Neural progenitor cell (in vitro differentiated cells): ENCODE measurements at regions not wholly inside any gene's neighbourhood (a gene's known extent, or its start where the extent isn't known, plus 50 kb on each side); places are given as distances from the start of the nearest gene placed in this dataset.

Experiments
- DNase-seq: peaks from one replicate; pipeline ENCODE4 v3.0.0-alpha.2; 2016; ENCODE audit warnings: low spot score
- H2AFZ ChIP-seq: fragments of 200-600 bp; sonication (generic); replicated peaks from 2 replicates; pipeline ENCODE4 v1.6.1; 2016; ENCODE audit warnings: antibody characterized with exemption
- H3F3A ChIP-seq: fragments of 200-600 bp; sonication (generic); 2 replicates; pipeline ENCODE4 v1.6.1; 2016; ENCODE audit warnings: antibody characterized with exemption, low read depth
- H3K27ac ChIP-seq: fragments of 200-600 bp; sonication (generic); 2 replicates; pipeline ENCODE4 v1.5.1; 2016; ENCODE audit warnings: mild to moderate bottlenecking
- H3K27me3 ChIP-seq: fragments of 200-600 bp; sonication (generic); 2 replicates; pipeline ENCODE4 v1.6.1; 2016; ENCODE audit warnings: mild to moderate bottlenecking, moderate library complexity
- H3K36me3 ChIP-seq: fragments of 200-600 bp; sonication (generic); 2 replicates; pipeline ENCODE4 v1.5.1; 2016
- H3K4me1 ChIP-seq: fragments of 200-600 bp; sonication (generic); 2 replicates; pipeline ENCODE4 v1.6.1; 2016; ENCODE audit warnings: mixed run types
- H3K4me2 ChIP-seq: fragments of 200-600 bp; sonication (generic); 2 replicates; pipeline ENCODE4 v1.6.1; 2016
- H3K4me3 ChIP-seq: fragments of 200-600 bp; sonication (generic); 2 replicates; pipeline ENCODE4 v1.5.1; 2016
- H3K79me2 ChIP-seq: fragments of 200-600 bp; sonication (generic); 2 replicates; pipeline ENCODE4 v1.6.1; 2016; ENCODE audit warnings: low read depth
- H3K9ac ChIP-seq: fragments of 200-600 bp; sonication (generic); 2 replicates; pipeline ENCODE4 v1.6.1; 2016
- H3K9me3 ChIP-seq: fragments of 200-600 bp; sonication (generic); 2 replicates; pipeline ENCODE4 v1.5.1; 2016; ENCODE audit warnings: low read depth
- H4K20me1 ChIP-seq: fragments of 200-600 bp; sonication (generic); 2 replicates; pipeline ENCODE4 v1.6.1; 2016; ENCODE audit warnings: low read depth
- H3K27ac Mint-ChIP-seq: 3 replicates; pipeline ENCODE4 v1.8.0; 2021; ENCODE audit warnings: mixed read lengths
- H3K27me3 Mint-ChIP-seq: 2 replicates; pipeline ENCODE4 v1.8.0; 2022; ENCODE audit warnings: low read depth, mild to moderate bottlenecking, inconsistent platforms, moderate library complexity, mixed read lengths; ENCODE audit not compliant: insufficient read depth
- H3K36me3 Mint-ChIP-seq: 3 replicates; pipeline ENCODE4 v1.8.0; 2021; ENCODE audit warnings: mixed read lengths
- H3K4me1 Mint-ChIP-seq: 3 replicates; pipeline ENCODE4 v1.8.0; 2021; ENCODE audit warnings: mixed read lengths
- H3K4me3 Mint-ChIP-seq: 3 replicates; pipeline ENCODE4 v1.8.0; 2021; ENCODE audit warnings: mild to moderate bottlenecking, moderate library complexity, mixed read lengths
- H3K9me3 Mint-ChIP-seq: 3 replicates; pipeline ENCODE4 v1.8.0; 2020; ENCODE audit warnings: mixed read lengths
- CTCF ChIP-seq: fragments of 200-600 bp; sonication (generic); IDR thresholded peaks from 2 replicates; pipeline ENCODE4 v1.5.1; 2017; ENCODE audit warnings: antibody characterized with exemption, mild to moderate bottlenecking
- EZH2 ChIP-seq: fragments of 200-600 bp; sonication (generic); IDR thresholded peaks from 2 replicates; pipeline ENCODE4 v1.6.1; 2017; ENCODE audit warnings: antibody characterized with exemption, mild to moderate bottlenecking, moderate library complexity
- EZH2phosphoT487 ChIP-seq: fragments of 200-600 bp; sonication (generic); IDR thresholded peaks from 2 replicates; pipeline ENCODE4 v1.6.1; 2017; ENCODE audit warnings: antibody characterized with exemption

DNA sequence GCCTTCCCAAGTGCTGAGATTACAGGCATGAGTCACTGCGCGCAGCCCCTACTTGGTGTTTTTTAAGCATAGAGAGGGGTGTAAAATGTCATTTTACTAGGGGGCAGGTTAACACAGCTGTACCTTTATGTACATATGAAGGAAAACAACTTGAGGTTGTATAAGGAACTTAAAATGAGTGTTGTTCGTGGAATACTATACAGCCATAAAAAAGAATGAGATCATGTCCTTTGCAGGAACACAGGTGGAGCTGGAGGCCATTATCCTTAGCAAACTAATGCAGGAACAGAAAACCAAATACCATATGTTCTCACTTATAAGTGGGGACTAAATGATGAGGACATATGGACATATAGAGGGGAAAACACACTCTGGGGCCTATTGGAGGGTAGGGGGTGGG is 256.2 kb upstream of the C2CD4B start:
- peaks cover 4% of the 10 kb centered on the region for H3K4me1 ChIP-seq
- no peak overlapping the region for H3K9ac ChIP-seq
- no peaks in the 10 kb centered on the region for H3K79me2 ChIP-seq
- no peak overlapping the region for H3K4me2 ChIP-seq
- H3F3A ChIP-seq = no peaks in the 10 kb centered on the region
- H3K27me3 ChIP-seq = no peaks in the 10 kb centered on the region
- Mint-ChIP-seq H3K4me3 (no peak overlapping the region), H3K9me3 (no peaks in the 10 kb centered on the region), H3K27ac (no peak overlapping the region), H3K4me1 (peaks cover 6% of the 10 kb centered on the region), H3K27me3 (no peaks in the 10 kb centered on the region), H3K36me3 (no peaks in the 10 kb centered on the region)
- no peaks in the 10 kb centered on the region for H4K20me1 ChIP-seq
- TF ChIP-seq EZH2 = no peak
- no peak for TF ChIP-seq CTCF
- no peak for TF ChIP-seq EZH2phosphoT487
- no peak overlapping the region for H2AFZ ChIP-seq
- no peaks in the 10 kb centered on the region for H3K9me3 ChIP-seq
- H3K4me3 ChIP-seq = no peak overlapping the region
- DNase-seq = no peak
- no peak overlapping the region for H3K27ac ChIP-seq
- no peaks in the 10 kb centered on the region for H3K36me3 ChIP-seq

- H3K4me3 Mint-ChIP-seq = no peak overlapping the region
Measured at GRCh38 chr15:62426387-62426956, 261.4 kb upstream of the C2CD4B start.

GRCh38 chr15:62428259-62428658 is 263.2 kb upstream of the C2CD4B start:
- DNase-seq = no peak
- H3K9ac ChIP-seq = no peak overlapping the region
- no peaks in the 10 kb centered on the region for H3K79me2 ChIP-seq
- no peak for TF ChIP-seq EZH2
- TF ChIP-seq EZH2phosphoT487 = no peak
- TF ChIP-seq CTCF = no peak
- H2AFZ ChIP-seq = no peak overlapping the region
- no peaks in the 10 kb centered on the region for H3K36me3 ChIP-seq
- H3K4me3 Mint-ChIP-seq = no peak overlapping the region
- H3F3A ChIP-seq = no peaks in the 10 kb centered on the region
- no peak overlapping the region for H3K27ac Mint-ChIP-seq
- H3K4me3 ChIP-seq = no peak overlapping the region
- H3K27ac ChIP-seq = no peak overlapping the region
- H3K27me3 Mint-ChIP-seq = peaks cover 2% of the 10 kb centered on the region
- H3K36me3 Mint-ChIP-seq = no peaks in the 10 kb centered on the region
- H3K4me1 Mint-ChIP-seq = peaks cover 6% of the 10 kb centered on the region
- H4K20me1 ChIP-seq = no peaks in the 10 kb centered on the region
- no peaks in the 10 kb centered on the region for H3K9me3 ChIP-seq
- H3K9me3 Mint-ChIP-seq = no peaks in the 10 kb centered on the region
- H3K27me3 ChIP-seq = no peaks in the 10 kb centered on the region
- no peaks in the 10 kb centered on the region for H3K4me1 ChIP-seq
- no peak overlapping the region for H3K4me2 ChIP-seq

More at GRCh38 chr15:62426387-62426956, 261.4 kb upstream of the C2CD4B start:
- TF ChIP-seq EZH2phosphoT487 = no peak
- no peaks in the 10 kb centered on the region for H3K9me3 ChIP-seq
- Mint-ChIP-seq H3K27me3 (peaks cover 2% of the 10 kb centered on the region), H3K9me3 (no peaks in the 10 kb centered on the region), H3K27ac (no peak overlapping the region), H3K4me1 (peaks cover 6% of the 10 kb centered on the region), H3K36me3 (no peaks in the 10 kb centered on the region)
- no peaks in the 10 kb centered on the region for H3K36me3 ChIP-seq
- no peaks in the 10 kb centered on the region for H3K27me3 ChIP-seq
- H3F3A ChIP-seq = no peaks in the 10 kb centered on the region
- no peak overlapping the region for H2AFZ ChIP-seq
- H4K20me1 ChIP-seq = no peaks in the 10 kb centered on the region
- H3K4me1 ChIP-seq = no peaks in the 10 kb centered on the region
- H3K9ac ChIP-seq = no peak overlapping the region
- no peaks in the 10 kb centered on the region for H3K79me2 ChIP-seq
- no peak overlapping the region for H3K27ac ChIP-seq
- DNase-seq = no peak
- H3K4me3 ChIP-seq = no peak overlapping the region
- H3K4me2 ChIP-seq = no peak overlapping the region

DNA sequence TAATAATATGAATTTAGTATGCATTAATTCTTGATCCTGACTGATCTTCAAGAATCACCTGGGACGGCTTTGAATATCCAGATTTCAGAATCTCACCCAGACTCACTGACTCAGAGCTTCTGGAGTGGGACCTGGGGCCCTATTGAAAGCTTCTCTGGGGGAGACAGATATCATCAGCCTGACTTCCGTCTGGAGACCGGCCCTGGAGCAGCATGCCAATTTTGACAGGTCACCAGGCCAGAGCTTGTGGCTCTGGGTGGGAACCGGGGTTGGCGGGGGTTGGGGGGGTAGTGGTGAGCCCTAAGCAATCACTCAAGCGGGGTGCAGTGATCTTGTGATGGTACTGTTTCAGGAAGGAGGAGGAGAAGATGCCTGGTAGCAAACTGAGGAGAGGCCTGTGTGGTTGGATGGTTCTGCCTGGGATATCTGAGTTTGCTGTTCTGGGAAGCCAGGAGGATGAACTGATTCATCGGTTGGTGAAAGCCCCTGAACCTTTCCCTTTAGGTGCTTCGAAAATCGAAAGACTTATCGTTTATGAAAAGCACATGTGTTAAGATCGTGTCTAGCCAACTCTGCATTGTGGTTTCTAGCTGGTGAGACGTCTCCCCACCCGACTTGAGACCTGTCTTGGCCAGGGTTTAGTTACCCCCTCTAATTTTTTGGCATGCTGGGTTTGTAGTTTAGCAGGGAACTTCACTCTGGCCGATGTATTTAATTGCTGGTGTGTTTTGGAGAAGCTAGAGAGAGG is 263.9 kb upstream of the C2CD4B start:
- no peak overlapping the region for H3K27ac Mint-ChIP-seq

More for the DNA sequence above, 263.9 kb upstream of the C2CD4B start:
- Mint-ChIP-seq H3K4me1 (peaks cover 6% of the 10 kb centered on the region), H3K4me3 (no peak overlapping the region), H3K27me3 (peaks cover 2% of the 10 kb centered on the region), H3K9me3 (no peaks in the 10 kb centered on the region), H3K36me3 (no peaks in the 10 kb centered on the region)
- Histone ChIP-seq H3K9ac (no peak overlapping the region), H3F3A (no peaks in the 10 kb centered on the region), H3K79me2 (no peaks in the 10 kb centered on the region), H3K9me3 (no peaks in the 10 kb centered on the region), H3K27me3 (no peaks in the 10 kb centered on the region), H2AFZ (no peak overlapping the region), H4K20me1 (no peaks in the 10 kb centered on the region), H3K4me1 (no peaks in the 10 kb centered on the region), H3K4me3 (no peak overlapping the region), H3K4me2 (no peak overlapping the region), H3K27ac (no peak overlapping the region), H3K36me3 (no peaks in the 10 kb centered on the region)
- no peak for TF ChIP-seq EZH2phosphoT487
- TF ChIP-seq CTCF = no peak
- no peak for TF ChIP-seq EZH2
- DNase-seq = no peak
